Neural progenitor cell (in vitro differentiated cells): ENCODE measurements at regions not wholly inside any gene's neighbourhood (a gene's known extent, or its start where the extent isn't known, plus 50 kb on each side); places are given as distances from the start of the nearest gene placed in this dataset.

ENCODE experiments used
- CTCF ChIP-seq: fragments of 200-600 bp; sonication (generic); IDR thresholded peaks from 2 replicates; pipeline ENCODE4 v1.5.1; 2017; ENCODE audit warnings: antibody characterized with exemption, mild to moderate bottlenecking
- EZH2 ChIP-seq: fragments of 200-600 bp; sonication (generic); IDR thresholded peaks from 2 replicates; pipeline ENCODE4 v1.6.1; 2017; ENCODE audit warnings: antibody characterized with exemption, mild to moderate bottlenecking, moderate library complexity
- EZH2phosphoT487 ChIP-seq: fragments of 200-600 bp; sonication (generic); IDR thresholded peaks from 2 replicates; pipeline ENCODE4 v1.6.1; 2017; ENCODE audit warnings: antibody characterized with exemption

- no peak for TF ChIP-seq EZH2
- TF ChIP-seq CTCF: no peak
- TF ChIP-seq EZH2phosphoT487: no peak
Observed at GRCh38 chr10:23955456-23956225, 253.3 kb upstream of the KIAA1217 start.
